CD14-positive monocyte (primary cell): ENCODE measurements at regions not wholly inside any gene's neighbourhood (a gene's known extent, or its start where the extent isn't known, plus 50 kb on each side); places are given as distances from the start of the nearest gene placed in this dataset.

Experiments used
- DNase-seq, 3 donors: peaks; one replicate each; pipeline ENCODE4 v3.0.0-alpha.2; 2011 to 2022
- H2AFZ ChIP-seq: 2 replicates; pipeline ENCODE4 v1.6.0; 2012; ENCODE audit warnings: mild to moderate bottlenecking, low read depth, low read length, inconsistent platforms; ENCODE audit not compliant: insufficient read depth, poor library complexity, severe bottlenecking
- H3K27ac ChIP-seq, 2 donors: 1 replicate in 1 of 2; 2 replicates in 1 of 2; pipeline ENCODE4 v1.5.1; 2012 to 2013; ENCODE audit warnings: low read length in 2 of 2, control low read depth in 1 of 2, inconsistent platforms in 1 of 2, low read depth in 1 of 2, mild to moderate bottlenecking in 1 of 2
- H3K27me3 ChIP-seq, 2 donors: one replicate each; pipeline versions ENCODE4 v1.6.0 to v1.6.1; 2011 to 2013; ENCODE audit warnings: low read length in 2 of 2; ENCODE audit not compliant: control insufficient read depth in 2 of 2, insufficient read depth in 2 of 2
- H3K36me3 ChIP-seq, 2 donors: replicated peaks in 1 of 2; 1 replicate in 1 of 2; 2 replicates in 1 of 2; pipeline versions ENCODE4 v1.5.1 to v1.6.1; 2012 to 2013; ENCODE audit warnings: low read length in 2 of 2, control low read depth in 1 of 2, inconsistent platforms in 1 of 2, mild to moderate bottlenecking in 1 of 2; ENCODE audit not compliant: insufficient read depth in 2 of 2, control insufficient read depth in 1 of 2
- H3K4me1 ChIP-seq, 2 donors: 1 replicate in 1 of 2; 2 replicates in 1 of 2; pipeline versions ENCODE4 v1.5.1 to v1.6.1; 2012 to 2013; ENCODE audit warnings: low read length in 2 of 2, control low read depth in 1 of 2, inconsistent platforms in 1 of 2, mild to moderate bottlenecking in 1 of 2, moderate library complexity in 1 of 2; ENCODE audit not compliant: insufficient read depth in 2 of 2, control insufficient read depth in 1 of 2
- H3K4me2 ChIP-seq: replicated peaks from 2 replicates; pipeline ENCODE3; 2012; ENCODE audit warnings: low read length, moderate library complexity, mild to moderate bottlenecking; ENCODE audit not compliant: poor library complexity, severe bottlenecking; ENCODE audit errors: extremely low read depth
- H3K4me3 ChIP-seq, 3 experiments: fragments of 200-600 bp in 1 of 3; sonication (generic) in 1 of 3; replicated peaks in 1 of 3; 1 replicate in 2 of 3; 2 replicates in 1 of 3; pipeline ENCODE4 v1.5.1; 2011 to 2013; ENCODE audit warnings: low read length in 3 of 3, mild to moderate bottlenecking in 3 of 3, control low read depth in 2 of 3, low read depth in 2 of 3, inconsistent platforms in 1 of 3, moderate library complexity in 1 of 3
- H3K79me2 ChIP-seq: 2 replicates; pipeline ENCODE4 v1.6.0; 2012; ENCODE audit warnings: mild to moderate bottlenecking, control low read depth, inconsistent platforms, low read length, moderate library complexity; ENCODE audit not compliant: insufficient read depth
- H3K9ac ChIP-seq: 2 replicates; pipeline ENCODE4 v1.6.0; 2017; ENCODE audit warnings: low read length, mild to moderate bottlenecking; ENCODE audit not compliant: insufficient read depth, poor library complexity, severe bottlenecking
- H3K9me3 ChIP-seq, 2 donors: replicated peaks in 1 of 2; 1 replicate in 1 of 2; 2 replicates in 1 of 2; pipeline versions ENCODE4 v1.5.1 to v1.6.1; 2012 to 2013; ENCODE audit warnings: low read length in 2 of 2, control low read depth in 1 of 2; ENCODE audit not compliant: control insufficient read depth in 1 of 2, insufficient read depth in 1 of 2
- H4K20me1 ChIP-seq: 2 replicates; pipeline ENCODE4 v1.6.0; 2012; ENCODE audit warnings: mild to moderate bottlenecking, low read length, control low read depth, moderate library complexity; ENCODE audit not compliant: insufficient read depth
- H3K27ac Mint-ChIP-seq, 7 donors: one replicate each; pipeline ENCODE4 v1.8.0; 2020; ENCODE audit warnings: mild to moderate bottlenecking in 7 of 7, mixed read lengths in 7 of 7, moderate library complexity in 6 of 7, inconsistent platforms in 2 of 7
- H3K27me3 Mint-ChIP-seq, 3 donors: one replicate each; pipeline ENCODE4 v1.8.0; 2021 to 2022; ENCODE audit warnings: low read depth in 3 of 3, mild to moderate bottlenecking in 3 of 3, mixed read lengths in 3 of 3, moderate library complexity in 3 of 3, inconsistent platforms in 1 of 3
- H3K36me3 Mint-ChIP-seq, 2 donors: one replicate each; pipeline ENCODE4 v1.8.0; 2020; ENCODE audit warnings: mixed read lengths in 2 of 2, inconsistent platforms in 1 of 2, mild to moderate bottlenecking in 1 of 2
- H3K4me1 Mint-ChIP-seq: one replicate; pipeline ENCODE4 v1.8.0; 2020; ENCODE audit warnings: mild to moderate bottlenecking, mixed read lengths
- H3K4me3 Mint-ChIP-seq, 2 donors: one replicate each; pipeline ENCODE4 v1.8.0; 2020; ENCODE audit warnings: mild to moderate bottlenecking in 2 of 2, mixed read lengths in 2 of 2, moderate library complexity in 1 of 2
- H3K9me3 Mint-ChIP-seq, 7 donors: one replicate each; pipeline ENCODE4 v1.8.0; 2020 to 2022; ENCODE audit warnings: mixed read lengths in 7 of 7, mild to moderate bottlenecking in 6 of 7, moderate library complexity in 6 of 7, inconsistent platforms in 2 of 7
- WGBS: methylation state at CpG from one replicate; pipeline ENCODE4 v1.1.5; 2013; ENCODE audit warnings: missing lambda C conversion rate; ENCODE audit not compliant: insufficient coverage; 5-methylcytosine and 5-hydroxymethylcytosine counted together
- intact Hi-C, 2 donors: fragments of 100-400 bp; cut with micrococcal nuclease; formaldehyde crosslinking; loops; one replicate each; pipeline versions ENCODE4 v1.15.0 to v1.15.1; 2023
- TF ChIP-seq, protein P1 (sequence below): fragments of 200-600 bp; IDR thresholded peaks from one replicate; pipeline ENCODE4 v1.8.0; 2022; ENCODE audit warnings: antibody characterized with exemption, mild to moderate bottlenecking

DNA sequence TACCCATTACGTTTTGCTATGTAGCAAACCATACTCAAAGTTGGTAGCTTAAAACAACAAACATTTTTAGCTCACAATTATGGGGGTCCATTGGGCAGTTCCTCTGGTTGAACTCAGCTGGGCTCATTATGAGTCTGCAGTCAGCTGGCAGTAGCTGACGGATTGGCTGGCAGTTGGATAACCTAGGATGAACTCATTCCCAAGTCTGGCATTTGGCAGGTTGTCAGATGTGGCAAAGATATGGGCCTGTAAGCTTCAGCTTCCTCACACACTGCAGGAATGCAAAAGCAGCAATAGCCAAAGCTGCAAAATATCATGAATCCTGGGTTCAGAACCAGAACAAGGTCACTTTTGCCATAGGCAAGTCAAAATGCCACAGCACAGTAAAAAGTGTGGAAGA, 412.2 kb upstream of the SORCS1 start:
- Histone ChIP-seq H3K36me3 (no peaks in the 10 kb centered on the region), H3K9me3 (no peaks in the 10 kb centered on the region), H4K20me1 (no peaks in the 10 kb centered on the region), H2AFZ (no peak overlapping the region), H3K4me2 (no peak overlapping the region), H3K9ac (no peak overlapping the region), H3K4me3 (no peak overlapping the region), H3K27ac (no peak overlapping the region), H3K79me2 (no peaks in the 10 kb centered on the region), H3K4me1 (no peaks in the 10 kb centered on the region), H3K27me3 (no peaks in the 10 kb centered on the region)
- intact Hi-C loops: no loop called here
- DNase-seq: no peak
- 67% methylated on average over 1 of the region's 2 CpGs for WGBS
- no peaks in the 10 kb centered on the region for H3K4me1 Mint-ChIP-seq
- peaks cover 0 to 2% (median 0%) of the 10 kb centered on the region in 3 donors for H3K27me3 Mint-ChIP-seq
- peaks cover 0 to 2% (median 0%) of the 10 kb centered on the region in 7 donors for H3K9me3 Mint-ChIP-seq
- TF ChIP-seq, protein P1, sequence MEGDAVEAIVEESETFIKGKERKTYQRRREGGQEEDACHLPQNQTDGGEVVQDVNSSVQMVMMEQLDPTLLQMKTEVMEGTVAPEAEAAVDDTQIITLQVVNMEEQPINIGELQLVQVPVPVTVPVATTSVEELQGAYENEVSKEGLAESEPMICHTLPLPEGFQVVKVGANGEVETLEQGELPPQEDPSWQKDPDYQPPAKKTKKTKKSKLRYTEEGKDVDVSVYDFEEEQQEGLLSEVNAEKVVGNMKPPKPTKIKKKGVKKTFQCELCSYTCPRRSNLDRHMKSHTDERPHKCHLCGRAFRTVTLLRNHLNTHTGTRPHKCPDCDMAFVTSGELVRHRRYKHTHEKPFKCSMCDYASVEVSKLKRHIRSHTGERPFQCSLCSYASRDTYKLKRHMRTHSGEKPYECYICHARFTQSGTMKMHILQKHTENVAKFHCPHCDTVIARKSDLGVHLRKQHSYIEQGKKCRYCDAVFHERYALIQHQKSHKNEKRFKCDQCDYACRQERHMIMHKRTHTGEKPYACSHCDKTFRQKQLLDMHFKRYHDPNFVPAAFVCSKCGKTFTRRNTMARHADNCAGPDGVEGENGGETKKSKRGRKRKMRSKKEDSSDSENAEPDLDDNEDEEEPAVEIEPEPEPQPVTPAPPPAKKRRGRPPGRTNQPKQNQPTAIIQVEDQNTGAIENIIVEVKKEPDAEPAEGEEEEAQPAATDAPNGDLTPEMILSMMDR: no peak
- H3K27ac Mint-ChIP-seq: no peak overlapping the region
- H3K36me3 Mint-ChIP-seq: no peaks in the 10 kb centered on the region
- H3K4me3 Mint-ChIP-seq: no peak overlapping the region

DNA sequence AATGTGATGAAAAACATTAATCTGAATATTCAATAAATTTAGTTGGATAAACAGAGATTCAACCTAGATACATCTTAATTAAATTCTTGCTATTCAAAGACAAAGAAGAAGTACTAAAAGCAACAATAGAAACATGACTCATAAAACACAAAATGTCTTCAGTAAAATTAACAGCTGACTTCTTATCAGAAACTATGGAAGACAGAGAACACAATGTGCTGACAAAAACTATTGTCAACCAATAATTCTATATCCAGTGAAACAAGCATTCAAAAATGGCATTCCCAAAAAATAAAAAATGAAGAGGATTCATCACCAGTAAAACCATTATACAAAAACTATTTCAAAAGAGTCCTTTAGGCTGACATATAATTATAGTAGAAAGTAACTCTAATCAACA, 400.5 kb upstream of the SORCS1 start:
- no peaks in the 10 kb centered on the region for H3K36me3 ChIP-seq
- Mint-ChIP-seq H3K36me3 (no peaks in the 10 kb centered on the region), H3K9me3 (peaks cover 3 to 23% (median 9%) of the 10 kb centered on the region in 7 donors), H3K4me3 (no peak overlapping the region), H3K27ac (no peak overlapping the region), H3K27me3 (no peaks in the 10 kb centered on the region), H3K4me1 (no peaks in the 10 kb centered on the region)
- no peaks in the 10 kb centered on the region for H3K27me3 ChIP-seq
- no peak for DNase-seq
- H3K4me3 ChIP-seq: no peak overlapping the region
- TF ChIP-seq, protein P1: no peak
- H3K4me1 ChIP-seq: no peaks in the 10 kb centered on the region
- no peaks in the 10 kb centered on the region for H3K79me2 ChIP-seq
- no peaks in the 10 kb centered on the region for H4K20me1 ChIP-seq
- intact Hi-C loops: no loop called here
- H3K9me3 ChIP-seq: peaks cover 8 to 14% of the 10 kb centered on the region in 2 donors
- H3K4me2 ChIP-seq: no peak overlapping the region
- no peak overlapping the region for H3K27ac ChIP-seq
- H3K9ac ChIP-seq: no peak overlapping the region
- H2AFZ ChIP-seq: no peak overlapping the region
